ENCODE measurements at regions not wholly inside any gene's neighbourhood (a gene's known extent, or its start where the extent isn't known, plus 50 kb on each side); places are given as distances from the start of the nearest gene placed in this dataset.
"Not testable (repeated sequence)": the region's sequence is repeated elsewhere in the genome, so short reads cannot be mapped to it uniquely, and the experiment has no call there.

DNA sequence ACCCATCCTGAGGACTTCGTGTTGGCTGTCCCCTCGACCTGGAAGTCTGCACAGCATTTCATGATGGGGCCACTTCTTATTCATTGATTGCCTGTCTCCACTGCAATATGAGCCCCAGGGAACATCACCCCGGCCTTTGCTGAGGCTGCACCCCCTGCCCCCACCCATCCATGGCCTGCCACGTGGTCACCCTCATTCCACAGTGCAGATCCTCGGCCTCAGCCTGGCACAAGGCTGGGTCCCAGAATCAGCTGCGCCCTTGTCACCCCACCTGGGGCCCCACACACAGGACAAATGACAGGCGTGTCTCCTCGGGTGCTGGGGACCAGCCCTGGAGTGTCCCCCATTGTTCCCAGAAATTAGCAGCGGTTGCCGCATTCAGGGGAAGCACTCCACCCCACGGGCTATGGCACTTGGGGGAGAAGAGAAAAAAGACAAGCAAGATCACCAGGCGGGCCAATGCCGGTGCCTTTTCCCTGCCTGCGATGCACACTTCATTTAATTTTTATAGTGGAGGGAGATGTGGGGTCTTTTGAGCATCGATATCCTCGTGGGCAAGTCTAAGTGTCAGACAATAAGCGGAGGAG lies 157.4 kb downstream of the INHBB start:
- no peak for DNase-seq

DNA sequence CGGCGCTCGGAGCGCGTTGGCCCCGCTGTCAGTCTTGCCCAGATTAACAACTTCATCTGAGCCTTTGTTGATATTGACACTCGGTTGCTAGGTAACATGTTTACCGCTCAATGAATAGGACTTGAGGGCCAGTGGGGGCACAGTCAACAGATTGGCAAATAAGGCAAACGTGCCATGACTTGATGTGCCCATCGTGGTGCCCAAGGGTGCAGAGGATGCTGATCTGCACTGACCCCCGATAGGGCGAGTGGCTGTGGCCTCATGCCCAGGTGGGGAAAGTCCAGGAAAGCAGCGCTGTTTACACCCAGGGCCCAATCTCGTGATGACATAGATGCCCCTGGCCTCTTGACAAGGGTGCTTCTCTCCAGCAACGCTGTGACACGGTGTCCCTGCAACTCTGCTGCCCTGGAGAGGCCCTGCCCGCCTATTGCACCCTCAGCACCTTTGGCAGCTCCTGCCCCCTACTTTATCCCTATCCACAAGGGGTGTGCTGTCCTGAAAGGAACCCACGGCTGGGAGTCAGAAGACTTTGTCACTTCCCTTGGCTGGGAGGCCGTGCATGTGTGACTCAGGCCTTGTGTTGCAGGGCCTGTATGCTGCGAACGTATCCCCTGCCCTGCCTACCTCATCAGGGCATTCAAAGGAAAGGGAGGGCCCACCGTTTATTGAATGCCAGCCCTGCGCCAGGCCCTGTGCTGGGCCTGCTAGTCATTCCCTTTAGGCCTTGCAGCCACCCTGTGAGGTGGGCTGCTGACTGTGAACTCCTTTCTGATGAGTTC lies 158.0 kb downstream of the INHBB start:
- no peak for DNase-seq

DNA sequence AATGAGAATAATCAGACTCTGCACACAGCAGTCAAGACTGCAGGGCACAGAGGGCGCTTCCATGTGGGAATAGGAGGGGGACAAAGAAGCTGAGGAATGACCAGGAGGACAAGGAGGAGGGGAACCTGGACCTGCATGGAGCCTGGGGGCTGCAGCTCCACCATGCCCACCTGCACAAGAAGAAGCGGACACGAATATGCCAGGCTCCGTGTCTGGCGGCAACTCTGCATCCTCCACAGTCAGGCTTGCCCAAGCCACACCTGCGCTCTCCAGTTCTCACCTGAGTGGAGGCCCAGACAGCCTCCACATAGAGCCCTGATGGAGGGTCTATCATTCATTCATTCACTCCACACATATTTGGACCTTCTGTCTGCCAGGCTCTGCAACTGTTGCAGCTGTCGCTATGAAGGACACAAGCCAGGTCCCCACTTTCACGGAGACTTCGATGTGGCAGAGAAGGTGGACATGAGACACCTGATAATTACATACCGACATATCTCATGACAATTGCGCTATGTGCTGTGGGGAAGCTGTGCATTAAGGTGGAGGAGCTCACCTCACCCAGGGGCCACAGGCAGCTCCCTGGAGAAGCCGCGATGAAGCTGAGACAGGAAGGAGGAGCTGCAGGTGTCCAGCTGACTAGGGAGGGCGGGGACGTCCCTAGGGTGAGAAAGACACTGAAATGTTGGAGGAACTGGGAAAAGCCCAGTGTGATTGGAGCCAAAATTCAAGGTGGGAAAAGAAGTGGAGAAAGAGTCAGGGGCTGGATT lies 159.2 kb downstream of the INHBB start:
- no peak for DNase-seq

DNA sequence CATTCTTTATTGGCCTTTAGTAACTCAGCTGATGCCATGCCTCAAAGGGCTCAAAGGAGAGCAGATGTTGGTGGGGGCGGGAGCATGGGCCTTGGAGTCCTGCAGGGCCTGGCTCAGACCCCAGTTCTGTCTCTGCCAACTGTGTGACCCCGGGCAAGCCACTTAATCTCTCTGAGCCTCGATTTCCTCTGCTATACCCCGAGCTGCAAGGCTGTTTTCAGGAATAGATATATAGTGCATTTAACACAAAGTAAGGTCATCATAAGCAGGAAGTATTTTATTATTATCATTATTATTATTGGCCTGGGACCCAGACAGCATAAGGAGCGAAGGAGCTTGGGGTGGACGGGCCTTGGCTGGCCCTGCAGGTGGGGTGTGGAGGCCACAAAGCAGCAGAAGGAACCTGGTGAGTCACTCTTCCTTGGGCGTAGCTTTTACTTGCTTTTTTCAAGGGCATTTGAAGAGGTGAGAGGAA lies 162.7 kb downstream of the INHBB start:
- no peak for DNase-seq

DNA sequence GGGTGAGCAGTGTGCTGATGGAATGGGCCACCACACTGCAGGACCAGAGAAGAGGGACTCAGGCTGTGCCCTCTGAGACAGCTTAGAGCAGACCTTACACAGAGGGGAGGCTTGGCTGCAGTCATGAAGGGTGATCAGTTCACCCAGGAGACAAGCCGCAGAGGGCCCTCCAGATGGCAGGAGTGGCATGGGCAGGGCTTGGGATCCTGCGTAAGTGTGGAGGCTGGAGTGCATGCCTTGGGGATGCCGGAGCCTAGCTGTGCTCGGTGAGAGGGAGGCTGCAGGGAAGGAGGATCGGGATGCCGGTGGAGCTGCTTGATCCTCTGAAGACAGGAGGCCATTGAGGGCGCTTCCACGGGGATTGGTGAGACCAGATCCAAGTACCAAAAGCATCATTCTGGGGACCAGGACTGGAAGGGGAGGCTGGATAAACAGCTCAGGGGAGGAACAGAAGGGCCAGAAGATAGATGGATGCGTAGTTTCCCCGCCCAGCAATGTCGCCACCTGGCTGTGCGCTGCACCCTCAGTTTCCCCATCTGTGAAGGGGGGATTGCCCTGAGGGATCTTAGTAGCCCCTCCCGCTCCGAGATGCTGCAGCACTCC lies 163.4 kb downstream of the INHBB start:
- no peak for DNase-seq

DNA sequence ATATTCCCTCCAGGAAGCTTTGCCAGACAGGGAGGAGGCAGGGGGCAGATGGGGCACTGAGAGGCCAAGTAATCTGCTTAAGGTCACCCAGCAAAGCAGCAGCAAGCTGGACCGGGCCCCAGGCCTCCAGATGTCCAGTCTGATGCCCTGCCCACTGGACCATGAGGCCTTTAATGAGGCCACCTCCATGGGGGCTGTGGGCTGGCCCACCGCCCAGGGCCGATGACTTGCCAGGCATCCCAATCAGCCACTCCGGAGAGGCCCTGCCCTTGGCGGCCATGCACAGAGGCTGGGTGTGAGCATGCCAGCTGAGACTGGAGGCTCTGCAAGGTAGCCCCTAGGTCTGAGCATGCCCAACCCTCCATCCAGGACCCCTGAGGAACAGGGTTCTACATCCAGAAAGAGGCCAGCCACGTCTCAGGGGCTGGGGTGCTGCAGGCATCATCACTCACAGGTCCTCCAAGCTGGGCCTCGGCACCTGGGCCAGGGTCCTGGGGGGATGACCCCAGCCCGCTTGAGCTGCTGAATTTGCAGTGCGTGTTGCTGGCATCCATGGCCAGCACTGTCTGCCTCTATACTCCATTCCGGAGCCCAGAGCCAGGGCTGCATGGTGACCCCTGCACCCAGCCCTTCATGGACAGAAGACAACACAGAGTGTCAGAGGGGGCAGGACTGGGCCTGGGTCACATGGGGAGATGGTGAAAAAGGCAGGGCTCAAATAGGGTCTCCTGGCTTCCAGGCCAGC lies 164.2 kb downstream of the INHBB start:
- DNase-seq = no peak

DNA sequence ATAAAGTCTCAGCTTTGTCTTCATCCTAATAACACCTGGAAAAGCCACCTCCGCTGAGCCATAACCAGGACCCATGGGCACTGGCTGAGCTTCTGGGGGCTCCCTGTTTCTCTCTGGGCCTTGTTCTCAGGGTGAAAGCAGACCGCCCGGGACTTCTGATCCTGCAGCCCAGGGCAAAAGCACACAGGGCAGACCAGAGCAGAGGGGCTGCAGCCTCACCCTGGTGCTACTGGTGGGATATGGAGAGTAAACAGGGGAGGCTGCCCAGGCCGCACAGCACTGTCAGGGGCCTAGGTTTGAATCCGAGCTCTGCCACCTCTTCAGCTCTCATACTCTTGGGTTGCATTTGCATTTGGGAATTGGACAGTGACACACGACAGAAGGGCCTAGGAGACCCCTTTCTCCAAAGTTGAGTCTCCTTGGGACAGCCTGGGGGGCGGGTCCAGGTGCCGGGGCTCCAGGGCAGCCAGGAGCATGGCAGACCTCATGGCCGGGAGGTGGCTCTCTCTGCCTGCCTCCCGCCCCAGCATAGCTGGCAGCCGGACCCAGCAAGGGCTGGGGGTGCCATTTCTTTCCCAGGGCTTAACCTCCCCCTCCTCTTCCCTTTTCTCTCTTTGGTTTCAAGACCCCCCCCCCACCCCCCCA lies 164.9 kb downstream of the INHBB start:
- DNase-seq = no peak

DNA sequence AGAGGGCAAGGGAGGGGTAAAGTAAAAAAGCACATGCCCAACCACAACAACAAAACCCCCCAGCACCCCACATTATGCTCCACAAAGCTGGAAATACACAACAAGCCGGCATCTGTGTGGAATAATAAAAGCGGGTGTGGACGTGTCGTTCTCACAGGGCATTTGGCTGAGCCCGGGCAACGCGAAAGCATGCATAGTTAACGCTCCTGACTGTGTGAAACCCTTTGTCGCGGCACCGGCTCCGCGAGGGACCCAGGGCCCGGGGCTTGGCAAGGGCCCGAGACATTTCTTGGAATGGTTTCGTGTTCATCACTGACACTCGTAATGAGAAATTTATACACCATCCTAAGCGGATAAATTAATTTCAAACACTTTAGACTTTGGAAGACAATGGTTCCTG lies 165.6 kb downstream of the INHBB start:
- DNase-seq = no peak

DNA sequence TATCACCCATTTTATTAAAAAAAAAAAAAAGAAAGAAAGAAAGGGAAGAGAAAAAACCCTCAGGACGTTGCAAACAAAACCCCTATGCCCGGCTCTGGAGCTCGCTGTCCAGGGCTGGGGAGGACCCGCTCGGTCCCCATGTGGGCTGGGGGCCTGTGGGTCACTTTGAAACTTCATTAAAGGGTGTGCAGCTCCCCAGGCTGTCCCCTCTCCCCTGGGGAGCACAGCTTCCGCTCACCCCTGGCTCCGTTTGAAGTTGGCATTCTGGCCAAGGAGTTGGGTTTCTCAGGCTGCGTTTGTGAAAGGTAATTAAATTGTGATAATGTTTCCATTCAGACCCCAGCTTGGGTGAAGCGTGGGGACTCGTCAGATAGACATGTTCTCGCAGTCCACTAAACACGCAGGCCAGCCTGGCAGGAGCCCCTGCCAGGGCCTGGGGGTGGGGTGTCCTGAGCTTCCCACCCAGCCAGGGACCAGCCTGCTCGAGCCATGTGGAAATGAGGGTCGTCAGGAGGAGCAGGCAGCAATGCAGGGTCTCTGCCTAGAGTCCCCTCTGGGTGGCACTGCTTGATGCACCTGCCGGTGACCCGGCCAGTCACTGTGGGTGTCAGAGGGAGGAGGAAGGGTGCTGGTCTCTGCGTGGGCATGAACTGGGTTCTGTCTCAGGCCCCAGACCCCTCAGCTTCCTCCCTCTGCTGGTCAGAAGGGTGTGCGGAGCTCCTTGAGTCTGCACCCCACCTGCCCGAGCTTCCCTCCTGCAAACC lies 166.2 kb downstream of the INHBB start:
- DNase-seq = no peak

DNA sequence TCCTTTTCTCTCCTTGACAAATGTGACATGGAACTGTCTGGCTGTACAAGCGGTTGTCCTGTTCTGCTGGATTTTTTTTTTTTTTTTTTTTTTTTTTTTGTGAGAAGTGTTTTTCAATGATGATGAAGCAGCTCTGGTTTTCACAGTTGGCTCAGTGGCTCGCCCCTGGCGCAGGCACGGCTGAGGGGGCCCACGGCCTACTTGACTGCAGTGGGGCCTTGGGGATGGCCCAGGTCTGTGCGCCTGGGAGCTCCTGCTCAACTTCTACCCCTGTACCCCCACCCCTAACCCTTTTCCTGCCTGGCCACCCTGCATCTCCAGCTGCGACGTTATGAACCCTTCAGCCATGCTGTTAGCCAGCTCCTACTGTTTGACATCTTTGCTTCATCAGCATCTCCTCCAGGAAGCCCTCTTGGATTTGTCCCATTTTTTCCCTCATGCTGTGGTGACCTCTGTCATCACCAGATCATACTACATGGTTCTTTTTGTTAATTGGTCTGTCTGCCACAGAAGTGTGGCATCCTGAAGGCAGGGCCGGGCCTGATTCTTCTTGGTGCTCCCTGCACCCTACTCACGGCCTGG lies 167.9 kb downstream of the INHBB start:
- no peak for DNase-seq

DNA sequence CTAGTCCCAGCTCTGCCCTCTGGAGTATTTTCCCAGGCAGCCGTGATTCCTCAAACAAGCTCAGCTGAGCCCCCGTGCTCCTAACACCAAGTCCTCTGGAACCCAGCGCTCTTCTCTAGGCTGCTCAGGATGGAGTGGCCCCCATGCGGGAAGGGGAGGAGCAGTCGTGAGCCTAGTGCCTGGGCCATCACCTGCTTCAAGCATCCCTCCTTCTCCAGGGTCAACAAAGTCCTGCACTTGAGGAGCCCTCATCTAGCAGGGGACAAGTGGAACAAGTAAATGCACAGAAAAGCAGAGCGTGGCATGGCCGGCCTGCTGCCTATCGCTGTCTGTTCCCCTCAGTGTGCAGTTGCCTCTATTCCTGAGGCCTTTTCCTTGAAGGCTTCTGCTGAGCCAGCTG lies 168.6 kb downstream of the INHBB start:
- DNase-seq = no peak

DNA sequence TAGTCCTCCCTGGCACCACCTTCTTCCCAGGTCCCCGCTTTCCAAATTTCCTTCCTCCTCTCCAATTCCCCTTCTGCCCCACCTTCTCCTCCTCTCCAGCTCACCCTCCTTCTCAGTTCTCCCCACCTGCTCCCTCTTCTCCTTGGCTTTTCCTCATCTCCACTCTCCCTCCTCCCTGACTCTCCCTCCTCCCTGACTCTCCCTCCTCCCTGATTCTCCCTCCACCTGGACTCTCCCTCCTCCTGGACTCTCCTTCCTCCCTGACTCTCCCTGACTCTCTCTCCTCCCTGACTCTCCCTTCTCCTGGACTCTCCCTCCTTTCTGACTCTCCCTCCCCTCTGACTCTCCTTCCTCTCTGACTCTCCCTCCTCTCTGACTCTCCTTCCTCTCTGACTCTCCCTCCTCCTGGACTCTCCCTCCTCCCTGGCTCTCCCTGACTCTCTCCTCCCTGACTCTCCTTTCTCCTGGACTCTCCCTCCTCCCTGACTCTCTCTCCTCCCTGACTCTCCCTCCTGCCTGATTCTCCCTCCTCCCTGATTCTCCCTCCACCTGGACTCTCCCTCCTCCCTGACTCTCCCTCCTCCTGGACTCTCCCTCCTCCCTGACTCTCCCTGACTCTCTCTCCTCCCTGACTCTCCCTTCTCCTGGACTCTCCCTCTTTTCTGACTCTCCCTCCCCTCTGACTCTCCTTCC lies 169.3 kb downstream of the INHBB start:
- DNase-seq = not testable (repeated sequence)

DNA sequence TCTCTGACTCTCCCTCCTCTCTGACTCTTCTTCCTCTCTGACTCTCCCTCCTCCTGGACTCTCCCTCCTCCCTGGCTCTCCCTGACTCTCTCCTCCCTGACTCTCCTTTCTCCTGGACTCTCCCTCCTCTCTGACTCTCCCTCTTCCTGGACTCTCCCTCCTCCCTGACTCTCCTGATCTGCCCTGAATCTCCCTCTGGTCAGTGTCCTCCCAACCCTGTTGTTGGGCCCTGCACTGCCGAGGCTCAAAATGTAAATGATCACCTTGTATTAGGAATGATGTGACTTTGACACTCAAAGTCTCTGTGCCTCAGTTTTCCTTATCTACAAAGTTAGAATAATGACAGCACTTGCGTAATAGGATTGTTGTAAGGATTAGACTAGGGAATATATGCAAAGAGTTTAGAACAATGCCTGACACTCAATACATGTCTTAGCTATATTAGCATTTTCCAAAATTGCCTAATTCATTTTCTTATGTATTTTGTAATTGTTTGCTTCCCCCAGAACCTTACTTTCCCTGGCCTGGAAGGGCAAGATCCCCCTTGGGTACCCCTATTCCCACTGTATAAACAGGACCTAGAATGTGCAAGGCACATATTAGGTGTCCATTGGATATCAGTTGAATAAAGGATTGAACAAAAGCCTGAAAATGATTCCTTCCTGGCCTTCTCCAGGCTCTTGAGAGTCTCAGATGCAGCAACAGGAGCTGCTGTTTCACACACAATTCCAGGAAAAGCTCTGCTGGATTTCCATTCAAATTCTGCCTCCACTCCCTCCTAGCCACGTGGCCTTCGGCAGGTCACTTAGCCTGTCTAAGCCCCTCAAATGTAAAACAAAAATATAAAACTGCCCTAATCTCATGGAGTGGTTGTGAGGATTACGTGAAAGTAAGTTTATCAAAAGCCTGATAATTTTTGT lies 170.1 kb downstream of the INHBB start:
- DNase-seq = no peak

DNA sequence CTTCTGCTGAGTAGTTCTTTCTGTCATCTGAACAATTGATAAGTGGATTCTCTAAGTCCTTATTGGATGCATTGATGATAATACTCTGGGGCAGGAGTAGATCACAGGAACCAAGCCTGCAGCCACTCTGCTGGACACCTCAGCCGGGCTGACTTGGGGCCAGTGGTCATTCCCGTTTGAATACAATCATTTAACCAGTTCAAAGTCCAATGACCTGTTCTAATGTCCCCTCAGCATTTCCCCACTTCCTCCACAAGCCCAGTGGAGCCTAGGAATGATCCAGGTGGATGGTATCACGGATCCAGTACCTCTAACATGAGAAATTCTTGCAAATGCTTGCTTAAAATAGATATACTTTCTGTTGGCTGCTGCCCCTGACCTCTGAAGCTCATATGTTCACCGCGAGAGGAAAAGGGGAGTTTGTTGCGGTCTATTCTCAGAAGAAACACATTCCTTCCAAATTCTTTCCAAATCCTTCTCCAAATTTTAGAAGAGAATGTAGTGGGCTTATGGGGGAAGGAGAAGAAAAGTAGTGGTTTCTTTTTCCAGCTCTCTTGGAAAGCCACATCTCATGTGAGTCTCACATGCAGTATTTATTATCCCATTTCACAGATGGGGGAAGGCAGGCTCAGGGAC lies 170.9 kb downstream of the INHBB start:
- DNase-seq = no peak

DNA sequence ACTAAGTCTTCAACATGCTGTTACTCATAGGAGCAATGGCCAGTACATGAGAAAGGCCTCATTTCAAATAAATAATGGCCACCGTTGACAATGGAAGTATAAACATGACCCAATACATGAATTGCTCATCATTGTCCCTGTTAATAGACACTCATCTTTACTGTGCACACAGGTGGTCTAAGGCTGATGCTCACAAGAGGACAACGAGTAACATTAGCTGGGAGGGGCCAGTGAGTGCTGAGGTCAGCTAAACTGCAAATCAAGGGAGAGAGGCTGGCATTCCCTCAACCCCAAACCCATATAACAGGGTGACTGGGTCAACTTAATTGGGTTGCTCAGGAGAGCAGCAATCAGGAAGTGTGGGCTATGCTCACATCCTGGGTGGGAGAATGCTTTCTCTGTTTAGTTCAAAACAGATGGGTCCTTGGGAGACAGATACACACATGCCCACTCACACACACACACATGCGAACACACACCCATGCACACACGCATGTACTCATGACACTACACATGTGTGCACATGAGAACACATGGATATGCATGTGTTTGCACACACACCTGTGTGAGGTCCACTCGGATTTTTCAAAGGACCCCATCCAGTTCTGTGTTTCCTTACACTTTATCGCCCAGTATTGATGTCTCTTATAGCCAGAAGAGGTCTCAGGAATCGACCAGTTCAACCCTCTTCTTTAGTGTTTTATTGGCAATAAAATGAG lies 172.0 kb downstream of the INHBB start:
- no peak for DNase-seq

DNA sequence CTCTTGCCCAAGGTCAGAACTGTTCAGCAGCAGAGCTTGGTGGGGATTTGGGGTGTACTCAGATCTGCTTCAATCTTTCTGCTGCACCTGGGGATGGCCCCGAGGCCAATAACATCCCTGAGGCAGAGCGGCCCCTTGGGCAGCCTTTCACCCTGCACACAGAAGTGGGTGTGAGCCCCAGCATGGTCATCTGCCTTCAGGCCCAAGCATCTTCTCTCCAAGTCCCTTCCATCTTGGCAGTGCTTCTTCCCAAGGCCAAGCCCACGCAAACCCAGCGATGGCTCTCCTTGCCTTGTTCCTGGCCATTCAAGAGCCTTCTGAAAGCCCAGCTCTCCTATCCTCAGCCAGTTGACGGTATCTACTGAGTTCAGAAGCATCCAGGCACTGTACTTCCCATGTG lies 172.9 kb downstream of the INHBB start:
- no peak for DNase-seq

DNA sequence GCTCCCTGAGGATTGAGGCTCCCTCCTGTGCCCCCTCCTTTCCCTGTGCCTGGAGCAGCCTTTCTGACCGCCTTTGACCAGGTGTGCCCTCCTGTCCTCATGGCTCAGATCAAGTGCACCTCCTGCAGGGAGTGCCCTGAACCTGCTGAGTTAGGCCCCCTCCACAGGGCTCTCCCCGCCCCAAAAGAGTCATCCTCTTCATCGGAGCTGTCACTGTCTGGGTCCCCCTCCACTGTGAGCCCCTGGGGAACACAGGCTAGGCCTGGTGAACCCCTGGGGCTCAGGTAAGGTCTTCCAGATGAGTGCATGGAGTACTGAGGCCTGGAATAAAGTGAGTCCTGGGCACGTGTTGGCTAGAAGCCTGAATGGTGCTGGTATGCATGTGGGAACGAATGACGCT lies 173.5 kb downstream of the INHBB start:
- no peak for DNase-seq

DNA sequence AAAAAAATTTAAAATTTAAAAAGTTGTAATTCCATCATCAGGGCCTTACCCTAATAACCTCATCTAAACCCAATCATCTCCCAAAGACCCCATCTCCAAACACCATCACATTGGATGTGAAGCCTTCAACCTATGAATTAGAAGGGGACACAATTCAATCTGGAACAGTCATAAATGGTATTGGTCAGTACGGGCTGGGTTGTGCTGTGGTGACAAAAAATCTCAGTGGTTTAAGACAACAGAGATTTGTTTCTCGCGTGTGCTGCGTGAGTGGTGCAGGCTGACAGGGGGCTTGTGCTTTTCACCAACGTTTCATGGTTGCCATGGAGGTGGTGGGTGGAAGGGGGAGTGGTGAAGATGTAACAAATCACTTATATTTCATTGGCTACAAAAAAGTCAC lies 174.5 kb downstream of the INHBB start:
- DNase-seq = no peak
